GM21360 (cell line): ENCODE measurements at regions not wholly inside any gene's neighbourhood (a gene's known extent, or its start where the extent isn't known, plus 50 kb on each side); places are given as distances from the start of the nearest gene placed in this dataset.
"Not testable (repeated sequence)": the region's sequence is repeated elsewhere in the genome, so short reads cannot be mapped to it uniquely, and the experiment has no call there.

Source experiments
- ATAC-seq: cut with Tn5 transposase; IDR thresholded peaks from one replicate; pipeline ENCODE4 v1.9.1; 2021; ENCODE audit warnings: mild to moderate bottlenecking, moderate library complexity; ENCODE audit not compliant: unreplicated experiment

DNA sequence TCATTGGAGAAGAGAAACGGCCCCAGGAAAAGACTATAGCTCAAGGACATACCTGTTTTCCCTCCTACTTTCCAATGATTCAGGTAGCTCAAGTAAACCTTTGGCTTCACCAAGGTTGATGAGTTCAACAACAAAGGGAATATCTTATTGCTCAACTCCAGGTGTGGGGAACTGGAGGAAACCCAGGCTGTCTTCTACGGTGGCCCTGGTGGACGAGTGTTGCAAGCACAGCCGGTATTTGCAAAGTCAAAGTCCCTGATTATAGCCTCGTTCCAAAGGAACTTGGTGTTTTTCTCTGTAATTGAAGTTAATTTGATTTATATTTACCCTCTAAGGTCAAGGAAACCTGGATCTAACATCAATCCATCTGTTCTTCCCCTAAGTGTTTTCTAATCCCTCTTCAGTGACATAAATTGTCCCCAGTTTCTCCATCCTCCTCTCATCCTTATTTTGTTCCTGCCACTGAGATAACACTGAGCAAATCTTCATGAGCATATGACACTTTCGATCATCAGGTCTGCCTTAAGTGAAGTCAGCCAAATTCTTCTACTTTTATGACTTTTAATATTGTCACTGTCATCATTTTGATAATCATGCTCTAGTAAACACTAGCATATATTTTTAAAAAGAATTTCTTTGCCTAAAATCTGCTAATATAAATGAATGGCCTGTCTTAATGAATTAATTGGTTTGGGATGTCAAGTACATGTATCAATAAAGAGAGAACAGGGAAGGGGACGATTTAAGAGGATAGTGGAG, 174.6 kb upstream of the TBX3 start:
- no peak for ATAC-seq

- ATAC-seq: no peak
Observed at GRCh38 chr12:114855678-114856077, 171.7 kb upstream of the TBX3 start.

DNA sequence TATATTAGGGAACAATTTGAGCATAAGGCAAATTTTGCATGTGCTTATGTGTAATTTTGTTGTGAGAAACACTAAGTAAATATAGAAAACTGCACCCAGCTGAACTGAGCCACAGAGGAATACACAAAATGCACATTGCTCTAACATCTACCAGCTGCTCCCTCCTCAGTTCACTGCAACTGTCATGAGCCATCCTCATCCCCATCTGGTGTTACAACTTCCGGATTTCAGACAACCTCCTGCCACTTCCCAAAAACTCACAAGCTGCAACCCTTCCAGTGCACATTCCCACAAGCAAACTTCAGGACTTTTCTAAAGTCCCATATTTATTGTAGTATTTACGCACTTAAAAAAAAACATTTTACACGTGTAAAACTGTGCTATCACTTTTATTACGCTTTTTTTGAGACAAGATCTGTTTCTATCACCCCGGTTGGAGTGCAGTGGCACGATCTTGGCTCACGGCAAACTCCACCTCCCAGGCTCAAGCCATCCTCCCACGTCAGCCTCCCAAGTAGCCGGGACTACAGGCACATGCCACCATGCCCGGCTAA, 169.1 kb upstream of the TBX3 start:
- ATAC-seq: no peak

DNA sequence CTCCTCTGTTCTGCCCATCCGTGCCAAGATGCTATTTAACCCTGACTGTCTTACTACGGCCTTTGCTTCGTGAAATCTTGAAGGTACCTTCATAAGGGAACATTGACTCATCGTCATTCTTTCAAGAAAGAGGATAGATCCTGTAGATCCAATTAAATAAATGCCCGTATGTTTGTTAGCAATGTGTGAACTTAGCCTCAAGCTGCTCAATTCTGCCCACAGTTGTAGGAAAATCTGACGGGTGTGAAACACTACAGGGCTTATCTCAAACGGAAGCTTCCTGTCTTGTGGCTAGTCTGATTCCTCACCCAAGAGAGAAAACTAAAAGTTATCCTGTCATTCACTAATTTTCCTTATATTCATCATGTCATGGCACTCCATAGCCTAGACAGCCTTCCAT, 168.0 kb upstream of the TBX3 start:
- no peak for ATAC-seq

DNA sequence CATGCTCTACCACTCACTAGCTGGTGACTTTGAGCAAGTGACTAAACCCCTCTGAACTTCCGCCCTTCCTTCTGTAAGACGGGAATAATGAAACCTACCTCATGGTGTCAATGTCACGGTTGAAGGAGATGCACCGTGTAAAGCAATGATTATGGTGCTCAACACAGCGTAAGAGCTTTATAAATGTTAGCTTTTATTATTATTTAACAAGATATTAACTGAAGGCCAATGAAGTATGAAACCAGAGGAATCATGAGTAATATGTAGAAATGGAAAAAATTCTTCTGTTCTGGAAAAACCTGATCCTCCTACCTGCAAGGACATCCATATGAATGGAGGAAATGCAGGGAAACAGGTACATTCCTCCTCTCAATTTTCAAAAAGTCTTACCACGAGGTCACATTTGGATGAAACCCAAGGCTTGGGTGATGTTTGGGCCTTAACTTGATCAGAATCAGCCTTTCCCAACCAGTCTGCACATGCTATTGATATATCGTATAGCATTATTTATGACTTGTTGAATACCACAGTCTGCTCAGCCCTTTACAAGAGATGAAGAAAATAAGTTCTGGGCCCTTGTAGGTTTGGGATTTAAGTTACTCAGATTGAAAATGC, 166.8 kb upstream of the TBX3 start:
- no peak for ATAC-seq

- ATAC-seq: no peak
Observed at GRCh38 chr12:114848666-114849065, 164.7 kb upstream of the TBX3 start.

- ATAC-seq: no peak
Observed at GRCh38 chr12:114847441-114848035, 163.6 kb upstream of the TBX3 start.

GRCh38 chr12:114846771-114847170, 162.8 kb upstream of the TBX3 start:
- ATAC-seq: no peak

GRCh38 chr12:114841557-114842251, 157.7 kb upstream of the TBX3 start:
- no peak for ATAC-seq

- ATAC-seq: no peak
Observed at GRCh38 chr12:114838480-114838879, 154.5 kb upstream of the TBX3 start.

GRCh38 chr12:114836609-114837008, 152.6 kb upstream of the TBX3 start:
- ATAC-seq: no peak

GRCh38 chr12:114835031-114835430, 151.1 kb upstream of the TBX3 start:
- ATAC-seq: no peak

- no peak for ATAC-seq
Observed at GRCh38 chr12:114834621-114835020, 150.6 kb upstream of the TBX3 start.

GRCh38 chr12:114829833-114830232, 145.9 kb upstream of the TBX3 start:
- ATAC-seq: no peak

DNA sequence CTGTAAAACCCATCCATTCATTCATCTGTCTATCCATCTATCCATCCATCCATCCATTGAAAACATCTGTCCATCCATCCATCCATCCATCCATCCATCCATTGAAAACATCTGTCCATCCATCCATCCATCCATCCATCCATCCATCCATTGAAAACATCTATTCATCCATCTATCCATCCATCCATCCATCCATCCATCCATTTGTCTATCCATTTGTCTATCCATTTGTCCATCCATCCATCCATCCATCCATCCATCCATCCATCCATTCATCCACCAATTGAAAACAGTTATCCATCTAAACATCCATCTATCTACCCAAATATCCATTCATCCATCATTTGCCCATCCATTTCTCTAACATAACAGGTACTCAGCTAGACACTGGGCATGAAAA, 145.3 kb upstream of the TBX3 start:
- not testable (repeated sequence) for ATAC-seq

GRCh38 chr12:114827461-114827860, 143.5 kb upstream of the TBX3 start:
- no peak for ATAC-seq

GRCh38 chr12:114826244-114826643, 142.3 kb upstream of the TBX3 start:
- no peak for ATAC-seq

DNA sequence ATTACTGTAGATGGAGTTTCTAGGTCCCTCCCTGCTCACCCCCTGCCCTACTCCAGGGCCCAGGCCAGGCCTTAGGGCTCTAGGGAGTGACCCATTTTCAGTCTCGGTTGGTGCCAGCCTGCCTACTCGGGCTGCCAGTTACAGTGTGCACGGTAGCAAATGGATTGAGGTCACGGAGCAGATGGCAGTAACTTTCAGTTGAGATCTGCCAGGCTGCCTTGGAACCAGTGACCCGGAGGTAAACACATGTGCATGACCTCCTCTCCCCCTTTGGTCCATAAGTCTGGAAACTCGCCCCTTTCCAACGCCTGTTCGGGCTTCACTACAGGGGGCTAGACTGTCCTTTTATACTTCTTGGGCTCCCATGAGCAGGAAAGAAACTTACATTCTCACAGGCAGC, 139.7 kb upstream of the TBX3 start:
- ATAC-seq: no peak

- ATAC-seq: no peak
Observed at GRCh38 chr12:114821570-114821969, 137.6 kb upstream of the TBX3 start.

DNA sequence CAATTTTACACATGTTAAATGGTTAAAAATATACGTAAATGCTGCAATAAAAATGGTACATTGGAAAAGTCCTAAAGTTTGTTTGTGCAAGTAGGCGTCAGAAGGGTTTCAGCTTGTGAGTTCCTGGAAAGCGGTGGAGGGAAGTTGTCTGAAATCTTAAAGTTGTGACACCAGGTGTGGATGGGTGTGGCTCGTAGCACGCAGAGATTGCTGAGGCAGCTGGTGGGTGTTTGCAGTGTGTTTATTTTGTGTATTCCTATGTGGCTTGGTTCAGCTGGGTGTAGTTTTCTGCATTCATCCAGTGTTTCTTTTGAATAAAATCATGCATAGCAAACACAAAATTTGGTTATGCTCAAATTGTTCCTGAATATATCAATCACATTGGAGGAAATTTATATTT, 136.8 kb upstream of the TBX3 start:
- ATAC-seq: no peak
